DOHH2 (cell line): ENCODE measurements at regions not wholly inside any gene's neighbourhood (a gene's known extent, or its start where the extent isn't known, plus 50 kb on each side); places are given as distances from the start of the nearest gene placed in this dataset.

Source experiments
- H3F3A ChIP-seq: fragments of 200-600 bp; sonication (generic), shearing (Covaris generic); 2 replicates; pipeline ENCODE4 v1.6.0; 2016; ENCODE audit warnings: antibody characterized with exemption, mild to moderate bottlenecking; ENCODE audit not compliant: control insufficient read depth, insufficient read depth
- H3K27ac ChIP-seq: fragments of 200-600 bp; sonication (generic); 2 replicates; pipeline ENCODE4 v1.5.1; 2014; ENCODE audit warnings: low read depth, mild to moderate bottlenecking, low read length, moderate library complexity
- H3K27me3 ChIP-seq: fragments of 200-600 bp; sonication (generic); 2 replicates; pipeline ENCODE4 v1.6.1; 2014; ENCODE audit warnings: mild to moderate bottlenecking, low read length, mixed read lengths; ENCODE audit not compliant: control insufficient read depth
- H3K36me3 ChIP-seq: fragments of 200-600 bp; sonication (generic); 2 replicates; pipeline ENCODE4 v1.6.1; 2014; ENCODE audit warnings: mild to moderate bottlenecking, low read length, moderate library complexity, mixed read lengths; ENCODE audit not compliant: control insufficient read depth
- H3K4me1 ChIP-seq: fragments of 200-600 bp; sonication (generic); 2 replicates; pipeline ENCODE4 v1.6.1; 2014; ENCODE audit warnings: mild to moderate bottlenecking, low read length, mixed read lengths; ENCODE audit not compliant: control insufficient read depth
- H3K4me2 ChIP-seq: fragments of 200-600 bp; sonication (generic); 2 replicates; pipeline ENCODE4 v1.6.0; 2014; ENCODE audit warnings: mild to moderate bottlenecking, low read length, moderate library complexity
- H3K4me3 ChIP-seq: fragments of 200-600 bp; sonication (generic); 2 replicates; pipeline ENCODE4 v1.5.1; 2014; ENCODE audit warnings: mild to moderate bottlenecking, low read length, mixed read lengths
- H3K79me2 ChIP-seq: fragments of 200-600 bp; sonication (generic); 2 replicates; pipeline ENCODE4 v1.6.1; 2014; ENCODE audit warnings: mild to moderate bottlenecking, low read length, mixed read lengths; ENCODE audit not compliant: control insufficient read depth
- H3K9me2 ChIP-seq: fragments of 200-600 bp; sonication (generic); replicated peaks from 2 replicates; pipeline ENCODE4 v1.6.1; 2014; ENCODE audit warnings: mild to moderate bottlenecking, low read length, mixed read lengths; ENCODE audit not compliant: control insufficient read depth
- H3K9me3 ChIP-seq: fragments of 200-600 bp; sonication (generic); 2 replicates; pipeline ENCODE4 v1.6.1; 2014; ENCODE audit warnings: antibody characterized with exemption, low read length, mixed read lengths; ENCODE audit not compliant: control insufficient read depth, insufficient read depth
- H4K20me1 ChIP-seq: fragments of 200-600 bp; sonication (generic); 2 replicates; pipeline ENCODE4 v1.6.0; 2014; ENCODE audit warnings: low read depth, mild to moderate bottlenecking, antibody characterized with exemption, low read length, moderate library complexity; ENCODE audit not compliant: control insufficient read depth, insufficient read depth
- EZH2phosphoT487 ChIP-seq: fragments of 200-600 bp; sonication (generic); IDR thresholded peaks from 2 replicates; pipeline ENCODE4 v1.6.1; 2017; ENCODE audit warnings: borderline replicate concordance, mild to moderate bottlenecking, antibody characterized with exemption, low read length, moderate library complexity, mixed read lengths
- TF ChIP-seq, protein P1 (sequence below): fragments of 200-600 bp; sonication (generic); IDR thresholded peaks from one replicate; pipeline ENCODE4 v1.5.1; 2014; ENCODE audit warnings: antibody characterized with exemption, mild to moderate bottlenecking, low read depth, low read length; ENCODE audit not compliant: poor library complexity, severe bottlenecking

DNA sequence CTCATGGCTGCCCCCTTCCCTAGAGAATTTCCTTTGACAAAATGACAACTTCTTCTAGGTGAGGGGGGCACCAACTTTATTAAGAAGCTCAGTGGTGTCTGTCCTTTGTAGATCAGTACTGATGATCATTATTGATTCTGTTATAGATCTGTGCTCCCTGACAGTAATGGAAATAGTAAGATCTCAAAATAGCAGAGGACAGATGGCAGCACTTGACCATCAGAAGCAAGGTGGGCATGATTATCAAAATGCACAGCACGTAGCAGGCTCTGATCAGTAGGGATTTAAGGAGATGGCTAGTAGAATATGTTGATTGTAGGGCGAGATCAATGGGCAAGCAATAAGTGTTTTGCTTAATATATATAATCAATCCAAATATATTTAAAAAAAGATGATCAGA is 208.6 kb upstream of the HDDC2 start:
- H4K20me1 ChIP-seq, result no peaks in the 10 kb centered on the region
- H3K4me2 ChIP-seq, result no peak overlapping the region
- no peaks in the 10 kb centered on the region; the same call in 1 of the 2 replicates for H3F3A ChIP-seq
- H3K27me3 ChIP-seq, result no peaks in the 10 kb centered on the region
- no peaks in the 10 kb centered on the region for H3K36me3 ChIP-seq
- no peaks in the 10 kb centered on the region for H3K9me2 ChIP-seq
- peaks cover 27% of the 10 kb centered on the region for H3K4me1 ChIP-seq
- H3K4me3 ChIP-seq, result no peak overlapping the region
- no peak overlapping the region for H3K27ac ChIP-seq
- H3K79me2 ChIP-seq, result no peaks in the 10 kb centered on the region
- no peak for TF ChIP-seq EZH2phosphoT487
- TF ChIP-seq, protein P1, sequence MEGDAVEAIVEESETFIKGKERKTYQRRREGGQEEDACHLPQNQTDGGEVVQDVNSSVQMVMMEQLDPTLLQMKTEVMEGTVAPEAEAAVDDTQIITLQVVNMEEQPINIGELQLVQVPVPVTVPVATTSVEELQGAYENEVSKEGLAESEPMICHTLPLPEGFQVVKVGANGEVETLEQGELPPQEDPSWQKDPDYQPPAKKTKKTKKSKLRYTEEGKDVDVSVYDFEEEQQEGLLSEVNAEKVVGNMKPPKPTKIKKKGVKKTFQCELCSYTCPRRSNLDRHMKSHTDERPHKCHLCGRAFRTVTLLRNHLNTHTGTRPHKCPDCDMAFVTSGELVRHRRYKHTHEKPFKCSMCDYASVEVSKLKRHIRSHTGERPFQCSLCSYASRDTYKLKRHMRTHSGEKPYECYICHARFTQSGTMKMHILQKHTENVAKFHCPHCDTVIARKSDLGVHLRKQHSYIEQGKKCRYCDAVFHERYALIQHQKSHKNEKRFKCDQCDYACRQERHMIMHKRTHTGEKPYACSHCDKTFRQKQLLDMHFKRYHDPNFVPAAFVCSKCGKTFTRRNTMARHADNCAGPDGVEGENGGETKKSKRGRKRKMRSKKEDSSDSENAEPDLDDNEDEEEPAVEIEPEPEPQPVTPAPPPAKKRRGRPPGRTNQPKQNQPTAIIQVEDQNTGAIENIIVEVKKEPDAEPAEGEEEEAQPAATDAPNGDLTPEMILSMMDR, result no peak
- H3K9me3 ChIP-seq, result no peaks in the 10 kb centered on the region

DNA sequence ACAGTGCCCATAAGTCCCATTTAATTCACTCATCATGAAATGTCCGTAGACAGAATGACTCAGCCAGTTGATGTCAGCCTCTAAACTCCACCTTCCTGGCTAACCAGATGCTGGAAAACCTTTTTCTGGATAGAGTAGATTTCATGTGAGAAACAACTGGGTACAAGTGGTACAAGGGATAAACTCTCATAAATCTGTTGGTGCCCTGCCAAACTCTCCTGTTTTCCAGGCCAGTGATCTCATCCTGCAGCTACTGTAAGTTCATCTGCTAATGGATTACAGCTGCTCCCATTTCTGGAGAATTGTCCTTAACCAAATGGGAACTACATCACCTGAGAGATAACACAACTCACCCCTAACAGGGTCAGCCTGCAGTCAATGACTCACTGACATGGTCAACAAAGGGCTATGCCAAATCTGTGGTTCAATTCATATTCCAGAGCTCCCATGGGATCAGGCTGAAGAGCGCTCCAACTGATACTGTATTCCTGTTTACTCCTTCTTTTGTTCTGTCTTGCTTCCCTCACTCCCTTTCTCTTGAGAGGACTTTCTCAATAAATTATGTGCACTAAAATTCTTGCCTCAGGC is 210.1 kb upstream of the HDDC2 start:
- H3K9me2 ChIP-seq, result no peaks in the 10 kb centered on the region
- H3K4me1 ChIP-seq, result peaks cover 27% of the 10 kb centered on the region
- H4K20me1 ChIP-seq, result no peaks in the 10 kb centered on the region
- H3K36me3 ChIP-seq, result no peaks in the 10 kb centered on the region
- H3F3A ChIP-seq, result no peaks in the 10 kb centered on the region; the same call in 1 of the 2 replicates
- H3K27me3 ChIP-seq, result no peaks in the 10 kb centered on the region
- H3K4me3 ChIP-seq, result no peak overlapping the region
- no peaks in the 10 kb centered on the region for H3K9me3 ChIP-seq
- no peak overlapping the region for H3K27ac ChIP-seq
- H3K4me2 ChIP-seq, result no peak overlapping the region
- no peak for TF ChIP-seq EZH2phosphoT487
- TF ChIP-seq, protein P1, result no peak
- no peaks in the 10 kb centered on the region for H3K79me2 ChIP-seq

DNA sequence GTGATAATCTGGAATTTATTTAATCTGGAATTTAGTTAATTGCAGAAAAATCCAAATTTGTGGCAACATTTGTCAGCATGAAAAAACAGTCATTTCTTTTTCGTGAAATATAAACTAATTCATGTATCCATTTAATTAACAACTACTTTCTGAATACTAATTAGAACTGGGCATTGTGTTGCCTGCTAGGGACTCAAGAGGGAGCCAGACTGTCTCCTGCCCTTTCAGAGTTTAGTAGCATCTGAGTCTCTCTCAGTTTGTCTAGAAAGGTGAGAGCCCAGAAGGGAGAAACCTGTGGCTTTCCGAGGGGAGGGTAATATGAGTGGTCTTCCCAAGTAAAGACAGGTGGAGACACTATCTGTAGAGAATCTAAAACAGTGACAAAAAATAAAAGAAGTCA is 210.9 kb upstream of the HDDC2 start:
- Histone ChIP-seq H3K4me1 (peaks cover 21% of the 10 kb centered on the region), H3K4me2 (no peak overlapping the region), H3K4me3 (no peak overlapping the region), H3K27me3 (no peaks in the 10 kb centered on the region), H3K9me3 (no peaks in the 10 kb centered on the region), H4K20me1 (no peaks in the 10 kb centered on the region), H3K79me2 (no peaks in the 10 kb centered on the region), H3K36me3 (no peaks in the 10 kb centered on the region), H3K9me2 (no peaks in the 10 kb centered on the region), H3K27ac (no peak overlapping the region), H3F3A (no peaks in the 10 kb centered on the region; the same call in 1 of the 2 replicates)
- TF ChIP-seq, protein P1, result peak; percentile 62
- TF ChIP-seq EZH2phosphoT487, result no peak

DNA sequence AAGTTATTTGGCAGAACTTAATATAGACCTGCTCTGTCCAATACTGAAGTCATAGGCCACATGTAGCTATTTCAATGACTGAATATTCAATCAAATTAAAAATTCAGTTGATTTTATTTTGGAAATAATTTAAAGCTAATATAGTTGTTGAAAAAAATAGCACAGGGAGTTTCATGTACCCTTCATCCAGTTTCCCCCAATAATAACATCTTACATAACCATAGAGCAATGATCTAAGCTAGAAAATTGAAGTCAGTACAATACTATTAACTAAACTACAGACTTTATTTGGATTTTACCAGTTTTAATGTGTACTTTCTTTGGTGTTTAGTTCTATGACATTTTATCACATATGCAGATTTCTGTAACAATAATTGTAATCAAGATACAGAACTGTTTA is 212.2 kb upstream of the HDDC2 start:
- H4K20me1 ChIP-seq, result no peaks in the 10 kb centered on the region
- H3K79me2 ChIP-seq, result no peaks in the 10 kb centered on the region
- no peaks in the 10 kb centered on the region for H3K9me3 ChIP-seq
- H3F3A ChIP-seq, result no peaks in the 10 kb centered on the region
- no peak overlapping the region for H3K4me3 ChIP-seq
- no peak overlapping the region for H3K4me2 ChIP-seq
- peaks cover 7% of the 10 kb centered on the region for H3K4me1 ChIP-seq
- no peaks in the 10 kb centered on the region for H3K9me2 ChIP-seq
- no peaks in the 10 kb centered on the region for H3K27me3 ChIP-seq
- no peak overlapping the region for H3K27ac ChIP-seq
- TF ChIP-seq EZH2phosphoT487, result no peak
- TF ChIP-seq, protein P1, result no peak
- H3K36me3 ChIP-seq, result no peaks in the 10 kb centered on the region
